ENCODE measurements at regions not wholly inside any gene's neighbourhood (a gene's known extent, or its start where the extent isn't known, plus 50 kb on each side); places are given as distances from the start of the nearest gene placed in this dataset.

- WGBS (ENCODE audit: low lambda C conversion rate, missing lambda C conversion rate), result 85% methylated on average over 3 of the region's 3 CpGs
- TF ChIP-seq EZH2phosphoT487 (IDR thresholded peaks at IDR 0.05; ENCODE audit: low read depth, severe bottlenecking, unreplicated experiment), result no peak
- Histone ChIP-seq H3K36me3 (replicated peaks; ENCODE audit: insufficient read depth, low read depth) (no peaks in the 10 kb centered on the region), H3K27me3 (no peaks in the 10 kb centered on the region), H4K20me1 (ENCODE audit: insufficient read depth, poor library complexity, severe bottlenecking) (no peaks in the 10 kb centered on the region), H3K4me3 (no peak overlapping the region), H3K79me2 (no peaks in the 10 kb centered on the region), H3K4me1 (ENCODE audit: insufficient read depth) (no peaks in the 10 kb centered on the region), H3K9me2 (replicated peaks; ENCODE audit: insufficient read depth) (no peaks in the 10 kb centered on the region), H2AFZ (peak overlapping the region; percentile 25), H3K27ac (no peak overlapping the region), H3K9me3 (ENCODE audit: low read depth) (no peaks in the 10 kb centered on the region), H3K4me2 (no peak overlapping the region)
- DNase-seq (ENCODE audit: low spot score), result no peak
These were observed 809.2 kb downstream of the NXPH1 start for GRCh38 chr7:9242636-9243035.

- no peak for TF ChIP-seq EZH2phosphoT487 (IDR thresholded peaks at IDR 0.05; ENCODE audit: low read depth, severe bottlenecking, unreplicated experiment)
- TF ChIP-seq EZH2 (IDR thresholded peaks at IDR 0.05; ENCODE audit: borderline replicate concordance), result no peak
- TF ChIP-seq CTCF (IDR thresholded peaks at IDR 0.05; ENCODE audit: poor library complexity), result no peak
- no peak overlapping the region for H3K4me3 ChIP-seq
- H3K27ac ChIP-seq, result no peak overlapping the region
- no peaks in the 10 kb centered on the region for H3K79me2 ChIP-seq
- no peak for DNase-seq (ENCODE audit: low spot score)
- H3K4me1 ChIP-seq (ENCODE audit: insufficient read depth), result no peaks in the 10 kb centered on the region
- H4K20me1 ChIP-seq (ENCODE audit: insufficient read depth, poor library complexity, severe bottlenecking), result no peaks in the 10 kb centered on the region
- no peak overlapping the region for H3K4me2 ChIP-seq
- WGBS (ENCODE audit: low lambda C conversion rate, missing lambda C conversion rate), result 67% methylated on average over 4 of the region's 4 CpGs
- no peaks in the 10 kb centered on the region for H3K9me2 ChIP-seq (replicated peaks; ENCODE audit: insufficient read depth)
- H3K36me3 ChIP-seq (replicated peaks; ENCODE audit: insufficient read depth, low read depth), result no peaks in the 10 kb centered on the region
- H3K27me3 ChIP-seq, result no peaks in the 10 kb centered on the region
- H3K9me3 ChIP-seq (ENCODE audit: low read depth), result no peaks in the 10 kb centered on the region
- no peak overlapping the region for H2AFZ ChIP-seq
These were observed 817.5 kb downstream of the NXPH1 start for GRCh38 chr7:9250876-9251275.

GRCh38 chr7:9264395-9264794, 831.0 kb downstream of the NXPH1 start:
- TF ChIP-seq CTCF (IDR thresholded peaks at IDR 0.05; ENCODE audit: poor library complexity) (peak; percentile 27), EZH2 (IDR thresholded peaks at IDR 0.05; ENCODE audit: borderline replicate concordance) (no peak), EZH2phosphoT487 (IDR thresholded peaks at IDR 0.05; ENCODE audit: low read depth, severe bottlenecking, unreplicated experiment) (no peak)
- H3K4me1 ChIP-seq (ENCODE audit: insufficient read depth), result no peaks in the 10 kb centered on the region
- no peaks in the 10 kb centered on the region for H3K9me2 ChIP-seq (replicated peaks; ENCODE audit: insufficient read depth)
- 79% methylated on average over 3 of the region's 3 CpGs for WGBS (ENCODE audit: low lambda C conversion rate, missing lambda C conversion rate)
- H3K9me3 ChIP-seq (ENCODE audit: low read depth), result no peaks in the 10 kb centered on the region
- no peak overlapping the region for H2AFZ ChIP-seq
- H3K27me3 ChIP-seq, result no peaks in the 10 kb centered on the region
- no peak for DNase-seq (ENCODE audit: low spot score)
- H3K4me2 ChIP-seq, result no peak overlapping the region
- no peak overlapping the region for H3K27ac ChIP-seq
- no peak overlapping the region for H3K4me3 ChIP-seq
- H3K36me3 ChIP-seq (replicated peaks; ENCODE audit: insufficient read depth, low read depth), result no peaks in the 10 kb centered on the region
- no peaks in the 10 kb centered on the region for H3K79me2 ChIP-seq
- no peaks in the 10 kb centered on the region for H4K20me1 ChIP-seq (ENCODE audit: insufficient read depth, poor library complexity, severe bottlenecking)

- no peaks in the 10 kb centered on the region for H3K9me3 ChIP-seq (ENCODE audit: low read depth)
- no peak overlapping the region for H3K4me2 ChIP-seq
- H3K27ac ChIP-seq, result no peak overlapping the region
- DNase-seq (ENCODE audit: low spot score), result no peak
- H3K4me3 ChIP-seq, result no peak overlapping the region
- TF ChIP-seq CTCF (IDR thresholded peaks at IDR 0.05; ENCODE audit: poor library complexity) (no peak), EZH2 (IDR thresholded peaks at IDR 0.05; ENCODE audit: borderline replicate concordance) (no peak), EZH2phosphoT487 (IDR thresholded peaks at IDR 0.05; ENCODE audit: low read depth, severe bottlenecking, unreplicated experiment) (no peak)
- H2AFZ ChIP-seq, result no peak overlapping the region
- H3K36me3 ChIP-seq (replicated peaks; ENCODE audit: insufficient read depth, low read depth), result no peaks in the 10 kb centered on the region
- H3K9me2 ChIP-seq (replicated peaks; ENCODE audit: insufficient read depth), result no peaks in the 10 kb centered on the region
- H3K4me1 ChIP-seq (ENCODE audit: insufficient read depth), result no peaks in the 10 kb centered on the region
- H3K79me2 ChIP-seq, result no peaks in the 10 kb centered on the region
- no peaks in the 10 kb centered on the region for H4K20me1 ChIP-seq (ENCODE audit: insufficient read depth, poor library complexity, severe bottlenecking)
- no peaks in the 10 kb centered on the region for H3K27me3 ChIP-seq
These were observed 846.7 kb downstream of the NXPH1 start for GRCh38 chr7:9280088-9280487.

Data from hepatocyte (in vitro differentiated cells).